Inferior parietal cortex (tissue), 1 donor: ENCODE measurements at regions not wholly inside any gene's neighbourhood (a gene's known extent, or its start where the extent isn't known, plus 50 kb on each side); places are given as distances from the start of the nearest gene placed in this dataset.
"Not testable (repeated sequence)": the region's sequence is repeated elsewhere in the genome, so short reads cannot be mapped to it uniquely, and the experiment has no call there.

ENCODE experiments used
- DNase-seq: peaks from one replicate; pipeline ENCODE4 v3.0.0-alpha.2; 2016; ENCODE audit errors: extremely low spot score

DNA sequence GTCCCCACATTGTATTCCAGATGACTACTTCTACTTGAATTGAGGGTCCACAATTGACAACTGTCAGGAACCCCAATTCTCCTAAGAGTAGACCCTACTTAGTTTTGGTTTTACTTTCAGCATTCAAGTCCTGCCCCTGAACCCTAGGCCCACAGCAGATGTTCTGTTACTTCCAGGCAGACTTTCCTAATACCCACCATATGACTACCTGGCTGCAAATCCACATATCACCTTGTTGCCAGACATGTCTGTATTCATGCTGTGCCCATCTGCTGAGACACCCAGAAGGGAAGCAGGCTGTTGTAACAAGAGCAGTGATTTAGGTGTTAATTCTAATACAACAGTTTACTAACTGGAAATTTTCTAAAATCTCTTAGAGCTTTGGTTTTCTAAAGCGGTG is 235.1 kb upstream of the CCDC54 start:
- DNase-seq, result no peak

DNA sequence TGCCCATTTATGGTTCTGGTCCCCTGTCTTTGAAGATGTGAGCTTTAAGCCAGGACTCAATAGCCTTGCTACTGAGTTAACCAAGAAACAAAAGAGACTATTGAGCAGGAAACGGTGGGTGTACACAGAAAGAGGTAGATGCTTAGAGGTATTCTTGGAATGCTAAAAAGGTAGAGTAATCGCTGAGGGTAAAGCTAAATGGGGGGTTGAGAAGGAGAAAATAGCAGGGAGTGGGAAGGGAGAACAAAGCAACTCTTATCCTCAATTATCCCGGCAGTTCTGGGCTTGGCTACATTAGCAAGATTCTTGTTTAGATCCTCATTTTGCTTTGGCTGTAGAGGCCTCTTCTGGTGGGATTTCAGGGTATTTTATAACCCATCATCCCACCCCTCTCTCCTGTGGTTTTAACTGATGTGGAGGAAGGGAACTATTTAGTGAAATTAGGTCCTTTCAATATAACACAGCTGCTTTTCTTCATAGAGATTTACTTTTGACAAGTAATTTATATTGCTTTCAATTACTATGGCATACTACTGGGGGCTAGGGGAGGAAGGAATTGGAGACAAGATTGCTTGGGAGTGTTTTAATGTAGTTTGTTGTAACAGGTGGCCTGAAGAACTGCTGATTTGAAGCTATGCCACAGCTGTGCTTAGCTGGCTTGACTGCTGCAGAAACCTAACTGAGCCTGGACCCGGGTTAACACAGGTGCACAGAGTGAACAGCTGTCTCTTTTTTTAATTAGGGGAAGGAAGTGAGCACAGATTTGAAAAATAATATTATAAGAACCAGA is 234.3 kb upstream of the CCDC54 start:
- no peak for DNase-seq

- DNase-seq, result no peak
Observed at GRCh38 chr3:107150675-107151074, 226.6 kb upstream of the CCDC54 start.

- peak; percentile 20 for DNase-seq
Observed at GRCh38 chr3:107153981-107154380, 223.3 kb upstream of the CCDC54 start.

- no peak for DNase-seq
Observed at GRCh38 chr3:107172411-107172810, 204.8 kb upstream of the CCDC54 start.

DNA sequence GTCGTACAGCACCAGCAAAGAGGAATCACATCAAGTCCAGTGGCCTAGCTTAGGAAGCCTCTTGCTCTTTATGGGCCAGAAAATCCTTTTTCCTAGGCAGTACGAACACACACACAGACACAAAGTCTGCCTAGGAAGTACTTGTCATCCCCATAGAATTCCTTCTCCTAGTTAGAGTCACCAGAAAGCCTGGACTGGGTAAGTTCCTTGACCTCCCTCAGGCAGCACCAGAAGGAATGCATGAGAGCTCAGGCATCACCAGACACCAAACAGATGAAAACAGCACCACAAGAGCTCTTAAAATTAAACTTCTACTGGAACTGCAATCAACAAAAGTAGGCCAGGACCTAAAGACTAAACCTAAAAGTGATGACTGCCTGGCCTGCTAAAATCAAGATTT is 192.9 kb upstream of the CCDC54 start:
- no peak for DNase-seq

- DNase-seq, result no peak
Observed at GRCh38 chr3:107188262-107188661, 189.0 kb upstream of the CCDC54 start.

DNA sequence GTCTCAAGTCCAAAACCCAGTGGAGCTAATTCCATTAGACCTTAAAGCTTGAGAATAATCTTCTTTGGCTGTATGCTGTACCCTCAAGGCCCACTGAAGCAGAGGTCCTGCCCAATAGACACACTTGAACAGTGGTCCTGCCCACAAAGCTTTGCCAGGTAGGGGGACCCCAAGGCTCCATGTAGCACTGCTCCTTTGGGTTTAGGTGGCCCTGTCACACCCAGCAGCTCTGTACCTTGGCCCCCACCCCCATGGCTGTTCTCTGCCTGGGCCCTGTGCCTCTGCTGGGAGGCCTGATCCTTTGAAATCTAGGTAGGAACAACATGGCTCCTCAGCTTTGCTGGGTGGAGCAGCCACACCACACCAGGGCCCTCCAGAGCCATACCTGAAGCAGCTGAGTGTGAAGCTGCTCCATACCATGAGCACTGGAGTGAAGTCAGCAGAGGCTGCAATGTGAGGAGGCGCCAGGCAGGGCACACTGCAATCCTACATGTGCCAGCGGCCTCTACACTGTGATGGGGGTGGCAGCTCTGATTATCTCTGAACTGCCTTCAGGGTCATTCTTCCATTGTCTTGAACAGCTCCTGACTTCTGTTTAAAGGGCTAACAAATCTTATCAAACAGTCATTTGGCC is 188.0 kb upstream of the CCDC54 start:
- no peak for DNase-seq

DNA sequence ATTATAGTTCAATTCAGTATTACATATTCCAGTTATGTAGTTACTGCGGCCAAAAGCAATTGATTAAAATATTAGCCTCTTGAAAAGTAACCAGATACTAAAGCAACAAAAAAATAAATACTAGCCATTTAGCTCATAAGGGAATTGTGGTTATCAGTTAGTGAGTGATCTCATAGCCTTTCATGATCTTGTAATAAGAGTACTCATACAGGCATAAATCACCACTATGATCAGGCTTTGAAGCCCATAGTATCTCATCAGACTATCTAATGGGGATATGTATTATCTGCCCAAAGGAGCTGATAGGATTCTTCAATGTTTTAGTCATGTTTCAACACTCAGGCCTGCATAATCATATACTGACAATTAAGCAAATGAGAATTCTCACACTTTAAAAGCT is 184.1 kb upstream of the CCDC54 start:
- no peak for DNase-seq

DNA sequence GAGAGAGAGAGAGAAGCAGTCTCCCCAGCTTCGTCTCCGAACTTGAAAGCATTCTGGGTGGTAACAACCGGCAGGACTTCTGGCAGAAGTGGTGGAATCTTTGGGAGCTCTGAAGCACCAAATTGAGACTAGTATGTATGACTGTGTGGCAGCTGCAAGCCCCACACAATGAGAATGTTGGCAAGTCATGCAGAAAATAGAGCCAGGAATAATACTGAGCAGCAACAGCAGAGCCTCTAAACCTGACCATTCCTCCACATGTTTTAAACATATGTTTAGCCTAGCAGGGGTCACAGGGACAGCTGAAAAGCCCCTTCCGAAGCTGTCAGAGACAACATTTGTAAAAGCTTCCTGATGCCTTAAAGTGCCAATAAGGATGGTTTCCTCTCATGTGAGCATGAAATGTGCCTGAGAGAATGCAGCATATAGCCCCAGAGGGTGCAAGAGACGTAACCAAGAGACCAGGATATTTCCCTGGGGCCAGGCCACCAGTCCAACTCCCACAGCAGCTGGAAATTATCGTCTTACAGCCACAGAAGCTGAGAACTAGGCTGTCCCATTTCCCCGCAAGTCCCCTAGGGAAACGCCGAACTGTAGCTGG is 178.6 kb upstream of the CCDC54 start:
- DNase-seq, result peak; percentile 71

DNA sequence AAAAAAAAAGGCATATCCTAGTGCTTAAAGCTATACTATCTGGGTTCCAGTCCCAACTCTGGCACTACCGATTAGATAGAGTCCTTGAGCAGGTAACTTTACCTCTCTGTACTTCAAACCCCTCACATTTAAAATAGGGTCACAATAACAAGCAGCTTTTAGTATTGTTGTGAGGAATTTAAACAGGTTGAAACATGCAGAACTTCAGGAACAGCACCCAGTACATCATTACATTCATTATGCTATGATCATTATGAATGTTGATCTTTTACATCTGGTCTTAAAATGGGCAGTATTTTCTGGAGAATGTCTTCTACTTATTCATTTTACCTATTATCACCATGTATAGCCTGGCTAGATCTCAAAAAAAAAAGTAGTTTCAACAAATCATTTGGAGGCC is 176.1 kb upstream of the CCDC54 start:
- no peak for DNase-seq

- DNase-seq, result not testable (repeated sequence)
Observed at GRCh38 chr3:107202885-107203284, 174.4 kb upstream of the CCDC54 start.

- no peak for DNase-seq
Observed at GRCh38 chr3:107204121-107204520, 173.1 kb upstream of the CCDC54 start.

GRCh38 chr3:107205358-107205757 is 171.9 kb upstream of the CCDC54 start:
- no peak for DNase-seq

GRCh38 chr3:107206141-107206540 is 171.1 kb upstream of the CCDC54 start:
- peak; percentile 82 for DNase-seq

GRCh38 chr3:107206945-107207344 is 170.3 kb upstream of the CCDC54 start:
- no peak for DNase-seq

GRCh38 chr3:107208100-107208499 is 169.1 kb upstream of the CCDC54 start:
- peak; percentile 78 for DNase-seq

DNA sequence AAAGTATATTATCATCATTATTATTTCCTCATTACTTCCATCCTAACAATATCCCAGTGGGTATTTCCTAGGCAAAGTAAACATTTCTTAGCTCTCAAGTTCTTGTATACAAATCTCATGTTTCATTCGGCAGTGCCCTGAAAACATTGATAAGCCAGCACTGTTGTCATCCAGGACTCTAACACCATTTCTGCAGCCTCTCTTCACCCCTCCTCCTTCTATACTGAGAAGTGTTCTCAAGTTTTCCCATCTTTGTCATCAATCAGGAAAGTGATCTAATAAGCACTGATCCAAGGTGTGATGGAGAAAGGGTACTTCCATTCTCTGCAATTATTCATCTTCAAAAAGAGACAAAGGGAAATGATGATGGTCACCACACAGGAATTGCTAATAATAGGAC is 168.4 kb upstream of the CCDC54 start:
- no peak for DNase-seq

DNA sequence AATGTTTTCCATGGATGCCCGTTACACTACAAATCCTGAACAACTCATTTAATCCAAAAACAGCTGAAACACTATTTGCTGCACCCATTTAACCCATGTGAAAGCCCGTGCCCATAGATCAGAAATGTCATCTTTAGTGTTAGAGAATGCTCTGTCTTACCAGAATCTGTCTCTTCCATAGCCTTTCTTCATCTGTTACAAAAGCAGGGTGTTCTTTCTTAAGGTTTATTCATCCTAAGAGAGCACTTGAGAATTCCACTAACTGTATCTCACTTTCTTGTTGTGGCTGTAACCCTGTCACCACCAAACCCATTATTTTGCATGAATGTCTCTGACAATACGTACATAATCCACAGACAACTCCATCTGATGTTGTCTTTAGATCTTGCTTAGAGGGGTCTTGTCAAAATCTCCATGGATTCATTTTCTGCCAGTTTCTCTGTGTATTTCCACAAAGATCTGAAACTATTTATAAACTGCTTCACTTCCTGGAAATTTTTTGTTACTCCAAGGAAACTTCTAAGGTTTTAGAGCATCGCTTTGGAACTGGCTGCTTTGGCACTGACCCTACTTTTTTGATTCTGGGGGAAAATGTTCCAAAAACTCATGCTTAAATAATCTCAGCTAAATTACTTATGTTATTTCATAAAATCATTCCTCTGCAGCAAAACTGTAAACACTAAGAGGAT is 167.8 kb upstream of the CCDC54 start:
- no peak for DNase-seq

DNA sequence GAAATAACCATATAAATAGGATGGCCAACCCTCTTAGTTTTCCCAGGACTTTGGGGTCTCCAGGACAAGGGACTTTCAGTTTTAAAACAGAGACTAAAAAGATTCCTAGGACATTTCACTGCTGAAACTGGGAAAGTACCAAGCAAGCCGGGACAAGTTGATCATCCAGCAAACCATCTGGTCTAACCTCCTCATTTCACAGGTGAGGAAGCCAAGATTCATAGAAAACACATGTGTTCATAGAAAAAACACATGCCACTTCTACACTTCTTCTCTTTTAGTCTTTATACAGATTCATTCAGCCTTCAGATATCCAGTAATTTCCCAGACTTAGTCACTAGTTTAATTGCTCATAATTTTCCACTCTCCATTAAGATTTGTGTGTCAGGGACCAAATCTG is 165.6 kb upstream of the CCDC54 start:
- DNase-seq, result no peak

DNA sequence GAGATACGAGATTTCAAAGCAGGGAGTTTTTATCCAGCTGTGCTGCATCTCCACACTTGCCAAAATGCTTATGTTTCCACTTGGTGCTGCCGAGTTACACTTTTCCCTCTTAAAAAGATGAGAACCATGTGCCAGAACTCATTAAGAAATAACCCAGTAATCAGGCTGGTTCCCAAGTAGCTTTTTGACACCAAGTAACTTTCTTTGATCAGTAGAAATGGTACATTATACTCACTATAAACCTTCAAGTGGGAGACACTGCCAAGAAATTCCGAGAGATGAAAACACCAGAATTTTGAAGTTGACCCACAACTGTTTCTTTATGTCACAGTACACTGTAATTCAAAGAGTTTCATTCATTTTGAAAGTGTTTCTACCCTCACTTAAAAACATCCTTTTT is 164.6 kb upstream of the CCDC54 start:
- no peak for DNase-seq

DNA sequence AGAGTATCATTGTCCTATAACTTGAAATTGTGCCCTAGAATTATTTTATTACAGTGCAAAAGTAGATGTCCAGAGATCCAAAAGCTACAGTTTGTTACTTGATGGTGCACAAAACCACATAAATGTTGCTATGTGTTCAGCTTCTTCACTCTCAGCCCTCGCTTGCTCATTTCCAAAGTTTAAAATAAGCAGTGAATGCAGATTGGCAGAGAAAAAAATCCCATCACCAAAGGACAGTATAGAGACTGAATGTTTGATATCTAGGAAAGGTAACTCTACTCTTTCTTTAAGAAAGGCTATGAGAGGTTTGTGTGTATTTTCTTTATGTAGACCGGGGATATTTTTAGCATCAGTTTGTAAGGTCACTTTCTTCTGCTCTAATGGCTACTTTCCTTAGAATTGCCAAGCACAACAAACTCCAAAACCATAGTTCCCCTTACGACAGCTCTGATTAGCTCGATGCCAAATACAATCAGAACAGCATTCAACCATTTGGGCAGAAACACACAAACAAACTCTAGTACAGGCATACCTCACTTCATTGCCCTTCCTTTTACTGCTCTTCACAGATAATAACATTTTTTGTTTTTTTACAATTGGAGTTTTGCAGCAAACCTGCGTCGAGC is 164.1 kb upstream of the CCDC54 start:
- no peak for DNase-seq
